CD4-positive, alpha-beta T cell treated with Interleukin-12 subunit alpha and Interleukin-12 subunit beta, for 1 hour (primary cell): ENCODE measurements at regions not wholly inside any gene's neighbourhood (a gene's known extent, or its start where the extent isn't known, plus 50 kb on each side); places are given as distances from the start of the nearest gene placed in this dataset.

Source experiments
- DNase-seq: peaks from one replicate; pipeline ENCODE4 v3.0.0-alpha.2; 2020

DNA sequence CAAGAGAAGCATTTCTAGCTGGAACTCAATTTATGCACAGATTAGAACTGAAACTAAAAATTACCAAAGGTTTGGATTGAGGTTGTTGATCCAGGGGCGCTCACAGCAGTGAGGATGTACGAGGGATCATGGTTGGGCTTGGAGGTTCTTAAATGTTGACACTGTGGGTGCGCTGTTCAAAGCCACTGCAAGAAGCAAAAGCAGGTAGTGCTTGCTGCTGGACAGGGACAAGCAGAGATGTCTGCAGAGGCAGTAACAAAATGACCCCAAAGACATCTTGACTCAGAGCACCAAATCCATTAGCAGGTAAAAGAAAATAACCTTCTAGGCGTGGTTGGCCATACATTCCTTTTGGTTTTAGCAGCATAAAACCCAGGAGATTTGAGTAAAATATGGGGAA lies 468.4 kb downstream of the ZSWIM6 start:
- DNase-seq = no peak

DNA sequence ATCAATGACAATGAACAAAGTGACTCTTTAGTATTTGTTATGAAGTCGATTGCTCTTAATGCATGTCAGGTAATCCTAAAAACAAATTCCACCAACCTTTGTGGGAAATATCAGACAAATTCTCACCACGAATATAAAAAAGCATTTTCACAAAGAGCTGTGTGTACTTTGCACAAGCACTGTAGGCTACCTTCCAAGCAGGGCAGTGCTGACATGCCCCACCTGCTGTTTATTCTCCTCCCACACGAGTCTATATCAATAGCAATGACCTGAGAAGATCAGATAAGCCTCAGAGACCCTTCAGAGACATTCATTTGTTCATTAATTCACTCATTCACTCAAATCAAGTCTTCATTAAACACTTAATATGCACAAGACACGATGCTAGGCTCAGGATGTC lies 469.1 kb downstream of the ZSWIM6 start:
- DNase-seq = no peak

DNA sequence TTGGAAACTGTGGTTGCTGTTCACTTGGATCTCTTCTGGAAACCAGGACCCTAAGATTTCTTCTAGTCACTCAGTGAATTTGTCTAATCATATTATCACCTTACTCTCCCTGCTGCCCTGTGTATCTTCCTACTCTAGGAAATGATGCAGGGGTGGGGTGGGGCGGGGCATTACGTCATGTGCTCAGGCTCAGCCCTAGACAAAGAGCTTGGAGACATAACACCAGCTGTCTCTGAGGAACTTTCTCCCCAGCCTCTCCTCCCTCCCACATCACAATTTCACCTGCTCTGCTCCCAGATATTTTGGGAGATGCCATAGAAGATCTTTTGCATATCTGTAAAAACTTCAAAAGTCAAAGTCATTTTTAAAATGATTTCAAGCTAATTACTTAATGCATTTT lies 470.4 kb downstream of the ZSWIM6 start:
- no peak for DNase-seq

DNA sequence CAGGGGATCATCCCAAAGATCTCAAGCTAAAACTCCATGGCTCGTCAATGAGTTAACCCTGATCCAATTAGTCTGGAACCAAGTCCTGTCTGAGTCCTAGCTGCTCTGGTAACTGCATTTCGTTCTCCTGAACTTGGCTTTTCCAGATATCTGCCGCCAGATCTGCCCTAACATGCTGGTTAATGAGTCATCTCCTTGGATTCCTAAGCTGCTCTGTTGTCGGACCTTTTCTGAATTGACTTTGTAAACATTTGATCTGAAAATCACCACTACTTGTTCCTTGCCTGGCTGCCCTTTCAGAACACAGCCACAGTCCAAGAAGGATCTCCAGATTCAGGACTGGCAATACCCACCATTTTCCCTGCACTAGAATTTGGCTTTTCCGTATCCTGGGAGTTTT lies 473.0 kb downstream of the ZSWIM6 start:
- no peak for DNase-seq

DNA sequence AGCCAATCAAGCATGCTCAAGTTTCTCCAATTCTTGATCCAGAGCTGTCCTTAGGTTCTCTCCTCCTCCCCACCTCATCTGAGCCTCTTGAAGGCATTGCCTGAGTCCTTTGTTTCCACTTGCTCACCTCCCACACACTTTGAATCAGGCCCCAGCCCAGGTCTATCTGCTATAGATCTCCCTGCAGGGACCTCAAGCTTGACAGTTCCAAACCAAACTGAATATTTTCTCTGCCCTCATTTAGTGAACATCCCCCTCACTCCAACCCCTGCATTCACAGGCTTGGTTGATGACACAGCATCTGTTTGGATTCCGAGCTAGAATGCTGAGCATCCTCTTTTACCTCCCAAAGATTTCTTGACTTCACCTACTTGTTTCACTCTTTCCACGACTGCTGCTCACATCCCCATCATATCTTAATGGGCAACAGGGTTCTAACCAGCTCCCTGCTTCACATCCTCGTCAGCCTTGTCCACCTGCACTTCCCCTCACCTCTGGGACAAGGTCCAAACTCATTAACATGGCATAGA lies 474.5 kb downstream of the ZSWIM6 start:
- no peak for DNase-seq

DNA sequence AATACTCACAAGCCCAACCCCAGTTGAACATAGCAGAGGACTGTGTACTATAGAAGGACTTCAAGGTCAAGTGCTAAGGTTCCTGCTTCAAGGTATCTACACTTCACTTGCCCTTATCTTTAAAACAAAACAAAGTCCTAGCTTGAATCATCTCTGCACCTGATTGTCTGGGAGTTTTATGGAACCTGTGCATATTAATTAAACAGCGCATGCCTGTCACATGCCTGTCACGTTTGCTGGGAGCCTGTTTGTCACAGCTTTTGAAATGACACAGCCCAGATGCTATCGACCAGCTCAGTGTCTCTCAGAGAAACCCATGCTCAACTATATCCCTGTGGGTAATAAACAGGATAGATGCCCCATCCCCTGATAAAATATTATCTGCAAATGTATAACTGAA lies 476.0 kb downstream of the ZSWIM6 start:
- no peak for DNase-seq

DNA sequence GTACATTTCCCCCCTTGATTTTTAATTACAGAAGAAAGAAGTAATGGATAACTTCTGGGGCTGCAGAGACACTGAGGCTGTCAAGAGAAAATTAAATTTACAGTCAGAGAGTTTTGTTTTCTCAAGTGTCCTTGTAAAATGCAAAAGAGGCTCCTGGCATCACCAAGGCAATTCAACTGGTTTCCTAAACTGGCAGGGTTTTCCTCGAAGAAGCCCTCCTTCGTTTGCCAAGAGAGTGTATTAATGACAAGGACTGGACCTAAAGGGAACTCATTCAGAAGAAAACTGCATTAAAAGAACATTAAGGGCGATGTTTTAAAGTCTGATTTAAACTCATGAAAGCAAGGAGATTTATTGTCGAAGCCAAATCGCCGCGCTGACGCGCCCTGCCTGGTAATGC lies 476.9 kb downstream of the ZSWIM6 start:
- DNase-seq = no peak

DNA sequence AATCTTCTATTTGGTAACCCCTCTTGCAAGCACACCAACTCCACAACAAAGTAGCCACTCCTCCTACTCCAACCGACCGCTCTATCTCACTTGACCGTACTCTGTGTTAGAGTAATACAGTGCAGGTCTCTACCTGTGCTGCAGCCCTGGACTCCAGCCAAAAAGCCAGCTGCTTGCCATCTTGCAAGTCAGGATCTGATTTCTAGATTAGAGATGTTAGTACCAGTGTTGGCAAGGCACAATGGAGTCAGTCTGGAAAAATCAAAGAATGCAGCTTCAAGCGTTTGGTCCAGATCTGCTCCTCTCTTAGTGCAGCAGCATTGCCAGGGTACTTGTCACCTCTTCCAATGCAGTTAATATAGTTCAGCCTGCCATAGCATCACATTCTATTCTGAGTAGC lies 477.6 kb downstream of the ZSWIM6 start:
- DNase-seq = no peak

DNA sequence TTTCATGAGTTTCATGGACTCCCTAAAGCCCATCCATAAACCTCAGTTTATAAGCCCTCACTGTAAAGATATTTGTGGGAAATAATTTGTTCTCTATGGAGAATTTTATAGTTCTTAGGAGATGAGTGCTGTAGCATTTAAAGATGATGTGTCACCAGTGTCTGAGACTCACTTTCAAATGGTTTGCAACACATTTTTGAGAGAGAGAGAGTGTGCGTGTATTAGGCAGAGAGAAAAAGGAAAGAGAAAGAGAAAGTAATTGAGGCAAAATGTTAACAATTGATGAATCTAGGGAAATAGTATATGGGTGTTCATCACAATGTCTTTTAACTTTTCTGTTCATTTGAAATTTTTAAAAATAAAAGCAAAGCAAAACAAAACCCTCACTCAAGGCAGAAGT lies 479.0 kb downstream of the ZSWIM6 start:
- no peak for DNase-seq

DNA sequence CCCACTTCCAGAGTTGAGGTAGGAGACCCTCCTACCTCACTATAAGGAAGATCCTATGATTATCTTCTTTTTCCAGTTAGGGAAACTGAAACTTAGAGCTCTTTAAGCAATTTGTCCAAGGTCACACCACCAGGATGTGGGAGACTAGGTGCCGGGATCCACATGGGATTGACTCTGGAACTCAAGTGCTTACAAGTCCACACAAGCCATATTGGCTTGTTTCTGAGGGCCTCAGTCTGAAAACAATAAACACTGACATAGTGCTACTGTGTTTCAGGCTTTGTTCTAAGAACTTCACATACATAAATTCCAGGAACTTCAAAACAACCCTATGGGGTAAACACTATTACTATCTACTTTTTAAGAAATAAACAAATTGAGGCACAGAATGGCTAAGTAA lies 481.3 kb downstream of the ZSWIM6 start:
- DNase-seq = no peak

DNA sequence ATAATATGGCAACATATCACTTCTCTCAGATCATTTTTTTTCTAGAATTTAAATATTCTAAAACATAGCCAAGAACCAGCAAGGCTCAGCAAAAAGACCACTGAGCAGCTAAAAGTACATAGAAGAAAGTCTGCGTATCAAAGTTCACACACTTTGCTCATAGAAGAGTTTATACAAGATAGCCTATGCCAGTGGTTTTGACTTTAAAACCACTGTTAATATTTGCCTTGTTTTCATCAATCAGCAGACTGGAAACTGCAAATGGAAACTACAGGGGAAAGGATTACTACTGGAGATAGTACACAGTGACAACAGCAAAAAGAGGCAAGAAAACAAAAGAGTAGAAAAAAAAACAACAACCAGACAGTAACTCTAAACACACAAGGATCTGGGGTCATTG lies 483.3 kb downstream of the ZSWIM6 start:
- no peak for DNase-seq

DNA sequence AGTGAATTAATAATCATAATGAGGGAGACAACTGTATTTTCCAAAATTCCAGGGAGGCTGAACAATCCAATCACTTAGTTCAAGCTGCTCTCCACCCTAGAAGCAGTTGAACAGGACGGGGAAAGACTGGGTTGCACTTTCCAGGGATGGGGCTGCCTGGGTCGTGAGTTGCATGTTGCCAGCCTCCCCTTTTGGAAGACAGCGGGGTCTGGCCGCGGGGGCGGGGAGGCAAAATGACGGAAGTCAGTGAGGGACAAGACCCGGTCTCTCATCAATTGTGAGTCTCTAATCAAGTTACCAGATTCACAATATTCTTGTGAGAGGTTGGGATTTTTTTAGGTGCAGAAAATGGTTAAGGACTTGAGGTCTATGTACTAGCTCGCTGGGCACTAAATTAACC lies 484.1 kb downstream of the ZSWIM6 start:
- no peak for DNase-seq

DNA sequence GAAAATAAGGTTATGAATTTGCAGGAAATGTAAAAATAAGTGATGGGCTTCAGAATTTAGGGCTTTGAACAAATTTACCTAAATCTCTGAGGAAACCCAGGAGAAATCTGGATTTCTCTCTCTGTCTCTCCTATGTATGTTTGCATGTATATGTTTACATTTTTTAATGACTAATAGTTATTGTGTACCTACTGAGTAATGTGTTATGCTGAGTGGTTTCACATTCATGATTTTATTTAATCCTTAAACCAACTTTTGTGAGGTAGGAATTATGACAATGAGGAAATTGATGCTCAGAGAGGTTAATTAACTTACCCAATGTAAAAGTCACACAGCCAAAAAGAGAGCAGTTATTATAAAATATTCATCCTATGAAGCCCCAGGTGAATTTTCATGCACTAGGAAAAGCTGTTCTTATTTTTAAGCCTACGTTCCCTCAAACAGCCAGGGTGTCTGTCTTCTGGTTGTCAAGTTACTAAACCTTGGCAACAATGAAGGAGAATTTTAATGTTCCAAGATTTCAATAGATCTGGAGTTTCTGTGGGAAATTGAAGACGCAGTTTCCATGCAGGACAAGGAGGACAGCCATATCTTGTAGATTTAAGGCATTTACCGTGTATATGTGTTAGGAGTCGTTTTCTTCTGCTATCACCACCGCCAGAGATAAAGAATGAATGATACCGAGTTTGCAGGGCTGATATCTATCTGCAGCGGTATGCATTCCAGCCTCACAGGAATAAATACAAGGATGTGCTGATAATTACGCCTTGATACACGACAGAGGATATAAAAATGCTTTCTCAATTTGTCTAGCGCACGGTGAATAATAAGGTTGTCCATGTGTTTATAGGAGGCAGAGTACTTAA lies 484.8 kb downstream of the ZSWIM6 start:
- DNase-seq = no peak

DNA sequence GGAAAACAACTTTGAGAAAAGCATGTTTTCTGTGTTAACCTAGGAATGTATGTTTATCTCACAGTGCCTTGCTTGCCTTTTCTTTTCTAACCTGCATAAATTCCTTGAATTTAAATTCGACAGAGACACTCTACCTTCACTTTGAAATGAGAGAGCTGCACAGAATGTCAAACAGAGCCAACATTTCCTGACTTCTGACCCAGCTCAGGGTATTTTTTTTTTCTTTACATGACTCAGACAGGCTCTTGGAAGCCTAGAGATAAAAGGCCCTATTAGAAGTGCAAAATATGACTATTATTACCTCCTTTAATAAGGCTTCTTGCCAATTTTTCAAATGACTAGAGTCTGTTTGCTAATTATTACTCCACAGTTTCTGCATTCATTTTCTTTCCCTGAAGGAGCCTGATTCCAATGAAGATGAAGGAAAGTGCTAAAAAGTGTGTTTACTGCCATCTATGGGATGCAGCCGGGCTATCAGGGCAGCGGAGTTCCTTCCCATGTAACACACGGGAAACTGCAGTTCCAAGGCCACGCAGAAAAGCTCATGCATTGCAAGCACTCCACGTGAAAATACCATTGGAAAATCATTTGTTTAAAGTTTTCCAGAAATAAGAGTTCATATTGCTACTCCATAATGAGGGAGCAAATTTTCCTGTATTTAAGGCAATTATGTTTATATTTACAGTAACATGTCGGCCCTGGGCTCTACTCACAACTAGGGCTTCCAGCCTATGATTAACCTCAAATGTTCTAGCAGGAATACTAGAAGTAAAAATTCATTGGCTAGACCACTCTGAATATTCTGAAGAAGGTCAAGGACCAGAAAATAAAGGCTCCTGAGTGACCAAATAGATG lies 485.6 kb downstream of the ZSWIM6 start:
- no peak for DNase-seq

DNA sequence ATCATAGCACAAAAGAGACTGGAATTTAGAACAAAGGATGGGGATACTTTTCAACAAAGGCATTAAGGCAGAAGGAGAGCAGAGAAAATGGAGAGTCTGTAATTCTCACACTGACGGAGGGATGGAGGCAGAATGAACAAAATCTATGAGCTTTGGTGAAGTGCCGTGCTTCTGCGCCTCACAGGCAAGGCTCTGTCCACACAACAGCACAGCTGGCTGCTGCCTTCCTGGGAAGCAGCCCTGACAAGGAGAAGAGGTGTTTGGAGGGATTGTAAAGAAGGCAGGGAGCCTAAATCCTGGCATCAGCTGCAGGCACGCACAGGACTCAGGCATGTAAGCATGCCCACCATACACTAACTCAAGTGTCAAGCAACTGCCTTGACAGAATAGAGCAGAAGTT lies 485.2 kb upstream of the KIF2A start:
- DNase-seq = no peak

DNA sequence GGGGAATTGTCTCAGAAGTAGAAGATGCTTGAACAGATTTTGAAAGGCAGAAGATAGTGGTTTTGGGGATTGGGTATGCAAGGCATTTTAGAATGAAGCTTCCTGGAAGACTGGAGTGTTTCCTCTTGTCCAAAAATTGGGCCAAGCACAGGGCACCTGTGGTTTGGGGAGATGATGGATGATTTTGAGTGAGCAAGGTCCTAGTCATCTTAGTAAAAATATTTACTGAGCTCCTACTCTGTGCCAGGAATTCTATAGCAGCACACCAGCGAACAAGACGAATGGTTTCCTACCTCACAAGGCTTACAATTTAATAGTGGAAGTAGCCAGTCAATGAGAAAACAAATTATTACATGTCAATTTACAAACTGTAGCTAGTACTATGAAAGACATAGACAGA lies 484.4 kb upstream of the KIF2A start:
- no peak for DNase-seq

DNA sequence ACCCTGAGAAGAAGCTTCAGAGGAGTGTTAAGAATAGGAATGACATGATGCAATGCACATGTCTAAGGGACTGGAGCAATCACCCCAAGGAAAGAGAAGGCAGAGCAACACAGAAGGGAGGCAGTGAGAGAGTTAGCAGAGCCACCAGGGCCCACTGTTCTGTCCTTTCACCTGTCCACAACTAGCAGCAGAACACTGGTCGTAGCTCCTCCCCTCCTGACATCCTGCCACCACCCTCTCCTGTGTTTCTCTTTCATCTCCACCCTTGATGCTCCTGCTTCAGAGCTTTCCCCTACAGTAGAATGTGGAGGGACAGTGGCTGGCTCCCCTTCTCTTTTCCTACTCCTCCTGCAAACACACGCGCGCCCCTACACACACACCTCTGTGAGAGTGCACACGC lies 483.4 kb upstream of the KIF2A start:
- no peak for DNase-seq

DNA sequence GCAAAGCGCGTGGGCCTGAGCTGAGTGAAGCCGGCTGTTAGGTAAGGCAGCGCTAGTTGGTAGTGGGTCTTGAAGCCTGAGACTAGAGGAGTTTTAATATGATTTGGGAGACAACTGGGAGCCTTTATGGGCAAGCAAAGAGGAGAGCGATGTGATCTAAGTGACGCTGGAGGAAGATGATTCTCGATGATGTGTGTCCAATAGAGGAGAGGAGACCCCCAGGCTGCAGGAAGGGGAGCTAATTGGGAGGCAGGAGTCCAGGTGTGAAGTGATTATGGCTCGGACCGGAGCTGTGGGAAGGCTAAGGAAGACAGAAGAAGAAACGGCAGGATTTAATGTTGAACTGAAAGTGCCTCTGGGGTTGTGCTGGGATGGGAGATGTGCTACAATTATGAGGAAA lies 482.9 kb upstream of the KIF2A start:
- no peak for DNase-seq

DNA sequence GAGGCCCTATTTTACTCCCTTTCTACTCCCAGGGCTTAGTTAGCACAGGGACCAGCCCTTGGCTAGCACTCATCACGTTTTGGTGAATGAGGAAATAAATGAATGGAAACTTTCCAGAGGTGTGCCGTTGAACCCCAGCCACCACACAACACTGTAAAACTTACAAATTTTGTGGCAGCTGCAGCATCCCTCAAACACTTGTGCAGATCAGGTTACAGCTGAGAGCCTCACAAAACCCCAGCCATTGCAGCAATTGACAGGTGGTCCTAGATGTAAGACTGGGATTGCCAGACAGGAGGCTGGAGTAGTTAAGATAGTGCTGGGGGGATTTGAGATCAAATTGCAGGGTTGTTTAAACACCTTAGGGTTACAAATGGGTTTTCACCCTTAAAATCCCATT lies 482.2 kb upstream of the KIF2A start:
- DNase-seq = no peak

DNA sequence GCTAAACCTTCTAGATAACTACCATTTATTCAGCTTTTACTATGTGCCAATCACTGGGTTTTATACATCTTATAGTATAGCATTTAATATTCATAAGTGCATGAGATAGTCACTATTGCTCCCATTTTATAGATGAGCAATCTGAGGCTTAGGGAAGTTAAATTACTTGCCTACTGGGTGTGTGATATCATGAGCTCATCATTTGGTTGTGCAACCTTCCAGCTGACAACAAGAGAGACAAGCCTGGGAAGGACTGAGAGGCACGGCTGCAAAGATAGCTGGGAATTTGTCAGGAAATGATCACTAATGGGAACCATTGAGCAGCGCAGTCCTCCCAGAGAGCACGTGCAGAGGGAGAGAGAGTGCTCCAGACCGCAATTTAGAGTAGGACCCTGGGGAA lies 481.6 kb upstream of the KIF2A start:
- no peak for DNase-seq

DNA sequence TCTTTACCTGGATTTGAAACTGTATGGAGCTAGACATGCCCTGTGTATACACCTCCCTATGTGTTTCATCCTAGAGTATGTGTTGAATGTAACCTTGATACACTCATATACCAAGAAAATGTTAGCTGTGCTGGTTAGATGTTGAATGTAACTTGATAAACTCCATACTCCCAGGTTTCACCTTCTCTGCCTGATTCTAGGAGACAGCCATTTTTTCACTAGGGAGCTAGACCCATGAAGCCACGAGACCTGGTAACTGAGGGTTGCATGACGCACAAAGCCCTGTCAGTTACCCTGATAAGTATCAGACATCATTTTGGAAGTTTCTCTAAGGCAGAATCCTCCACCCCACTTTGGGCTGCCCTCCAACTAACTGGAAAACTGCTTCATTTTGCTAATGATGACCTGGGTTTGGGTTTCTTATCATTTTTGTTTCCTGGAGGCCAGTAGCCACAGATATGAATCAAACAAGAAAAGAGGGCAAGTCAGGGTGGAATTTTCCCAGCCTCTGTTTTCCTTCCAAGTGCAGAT lies 478.5 kb upstream of the KIF2A start:
- DNase-seq = no peak

DNA sequence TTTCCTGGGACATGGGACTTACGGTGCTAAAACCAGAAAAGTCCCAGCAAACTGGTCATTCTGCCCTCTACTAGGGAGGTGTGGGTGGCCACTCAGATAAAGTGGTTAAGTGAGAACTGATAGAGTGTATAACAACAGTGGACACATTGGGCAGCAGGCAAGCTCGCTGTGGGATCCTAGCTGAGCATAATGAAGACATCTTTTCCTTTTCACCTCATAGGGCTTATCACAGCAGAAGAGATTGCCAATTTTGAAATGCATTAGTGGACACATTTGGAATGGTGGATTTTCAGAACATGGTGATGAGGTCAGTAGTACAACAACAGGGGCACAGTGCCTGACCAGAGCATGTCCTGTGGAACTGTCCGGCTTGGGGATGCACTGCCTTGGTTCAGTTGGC lies 477.1 kb upstream of the KIF2A start:
- DNase-seq = no peak

DNA sequence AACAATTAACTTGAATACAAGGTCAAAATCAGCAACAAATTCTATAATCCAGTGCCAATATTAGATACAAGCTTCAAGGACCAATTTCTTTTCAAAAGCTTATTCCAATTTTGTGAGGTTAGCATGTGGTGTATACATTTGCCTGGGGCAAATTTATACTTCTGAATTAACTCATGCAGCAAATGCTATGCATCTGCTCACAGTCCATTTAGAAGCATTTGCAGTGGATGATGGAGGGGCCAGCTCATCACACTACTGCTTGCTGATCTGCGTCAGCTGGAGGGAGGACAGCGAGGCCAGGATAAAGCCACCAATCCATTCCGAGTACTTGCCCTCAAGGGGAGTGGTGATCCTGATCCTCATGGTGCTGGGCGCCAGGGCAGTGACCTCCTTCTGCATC lies 474.3 kb upstream of the KIF2A start:
- no peak for DNase-seq

DNA sequence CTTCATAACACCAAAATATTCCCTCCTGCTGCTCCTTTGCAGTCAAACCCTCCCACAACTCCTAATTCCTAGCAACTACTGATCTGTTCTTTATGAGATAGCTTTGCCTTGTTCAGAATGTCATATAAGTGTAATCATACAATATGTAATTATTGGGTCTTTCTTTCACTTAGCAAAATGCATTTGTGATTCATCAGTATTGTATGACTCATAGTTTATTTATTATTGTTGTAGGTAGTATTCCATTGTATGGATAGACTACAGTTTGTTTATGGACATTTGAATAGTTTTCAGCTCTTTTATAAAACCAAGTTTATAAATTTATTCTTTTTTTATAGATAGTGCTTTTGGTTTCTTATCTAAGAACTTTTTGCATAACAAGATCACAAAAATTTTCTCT lies 468.2 kb upstream of the KIF2A start:
- DNase-seq = no peak
